PC-3 (cell line): ENCODE measurements at regions not wholly inside any gene's neighbourhood (a gene's known extent, or its start where the extent isn't known, plus 50 kb on each side); places are given as distances from the start of the nearest gene placed in this dataset.

Source experiments
- ATAC-seq: fragments of 200-7000 bp; cut with Tn5 transposase; 2 replicates; pipeline ENCODE4 v1.9.1; 2020; ENCODE audit warnings: mild to moderate bottlenecking, moderate library complexity
- BruUV-seq: library from RNA; stranded (reverse); fragments of 400-500 nt; replicated peaks from 2 replicates; lab custom pipeline; 2021; lab: Mats Ljungman, UMichigan
- CTCF ChIA-PET: fragments of 300-600 bp; sonication (Branson Sonifier 250); formaldehyde crosslinking; loops from one replicate; lab custom pipeline; 2022; ENCODE audit warnings: antibody characterized with exemption; lab: Charles Lee
- POLR2A ChIA-PET: fragments of 300-600 bp; sonication (Branson Sonifier 250); formaldehyde crosslinking; loops from one replicate; lab custom pipeline; 2022; ENCODE audit warnings: antibody characterized with exemption; ENCODE audit not compliant: unreplicated experiment; lab: Charles Lee
- DNase-seq: peaks from one replicate; pipeline ENCODE4 v3.0.0-alpha.2; 2015
- H2AFZ ChIP-seq: fragments of 300-600 bp; sonication (generic); 2 replicates; pipeline ENCODE4 v1.6.0; 2016; ENCODE audit warnings: antibody characterized with exemption, low read length
- H3F3A ChIP-seq: fragments of 300-600 bp; sonication (generic); one replicate; pipeline ENCODE4 v1.6.0; 2017; ENCODE audit warnings: antibody characterized with exemption, low read length, control low read depth, mild to moderate bottlenecking; ENCODE audit not compliant: unreplicated experiment
- H3K27ac ChIP-seq: fragments of 300-600 bp; sonication (generic); 2 replicates; pipeline ENCODE4 v1.5.1; 2016; ENCODE audit warnings: mild to moderate bottlenecking, low read length
- H3K27me3 ChIP-seq: fragments of 300-600 bp; sonication (generic); 2 replicates; pipeline ENCODE4 v1.6.1; 2016; ENCODE audit warnings: low read length, mixed read lengths
- H3K36me3 ChIP-seq: fragments of 300-600 bp; sonication (generic); 2 replicates; pipeline ENCODE4 v1.6.1; 2016; ENCODE audit warnings: low read depth, mixed run types, low read length, mixed read lengths
- H3K4me1 ChIP-seq: fragments of 300-600 bp; sonication (generic); 2 replicates; pipeline ENCODE4 v1.5.1; 2016; ENCODE audit warnings: low read length; ENCODE audit not compliant: insufficient read depth
- H3K4me2 ChIP-seq: fragments of 300-600 bp; sonication (generic); 2 replicates; pipeline ENCODE4 v1.6.0; 2016; ENCODE audit warnings: low read length
- H3K4me3 ChIP-seq: fragments of 300-600 bp; sonication (generic); 2 replicates; pipeline ENCODE4 v1.5.1; 2016; ENCODE audit warnings: mild to moderate bottlenecking, low read length, mixed read lengths
- H3K79me2 ChIP-seq: fragments of 300-600 bp; sonication (generic); 2 replicates; pipeline ENCODE4 v1.6.1; 2017; ENCODE audit warnings: low read length, mixed read lengths
- H3K9ac ChIP-seq: fragments of 300-600 bp; sonication (generic); 2 replicates; pipeline ENCODE4 v1.6.0; 2016; ENCODE audit warnings: mild to moderate bottlenecking, low read length
- H3K9me2 ChIP-seq: fragments of 300-600 bp; sonication (generic); replicated peaks from 2 replicates; pipeline ENCODE4 v1.6.1; 2016; ENCODE audit warnings: mixed run types, low read length, mixed read lengths
- H3K9me3 ChIP-seq: fragments of 300-600 bp; sonication (generic); 2 replicates; pipeline ENCODE4 v1.6.1; 2016; ENCODE audit warnings: low read length, mixed read lengths
- H4K20me1 ChIP-seq: fragments of 300-600 bp; sonication (generic); 2 replicates; pipeline ENCODE4 v1.6.1; 2016; ENCODE audit warnings: low read length, mixed read lengths
- CTCF ChIP-seq: fragments of 300-600 bp; sonication (generic); conservative IDR thresholded peaks from 2 replicates; pipeline ENCODE4 v1.5.1; 2017; ENCODE audit warnings: antibody characterized with exemption, low read depth, mild to moderate bottlenecking, low read length
- EZH2 ChIP-seq: fragments of 300-600 bp; sonication (generic); IDR thresholded peaks from one replicate; pipeline ENCODE4 v1.6.1; 2017; ENCODE audit warnings: antibody characterized with exemption, mild to moderate bottlenecking, low read length; ENCODE audit not compliant: unreplicated experiment
- EZH2phosphoT487 ChIP-seq: fragments of 300-600 bp; sonication (generic); IDR thresholded peaks from 2 replicates; pipeline ENCODE4 v1.6.1; 2018; ENCODE audit warnings: mild to moderate bottlenecking, antibody characterized with exemption, low read length, borderline replicate concordance
- intact Hi-C: fragments of 100-400 bp; cut with micrococcal nuclease; formaldehyde crosslinking; loops from 2 replicates; pipeline ENCODE4 v1.9.0; 2023

GRCh38 chr20:7378864-7379605 is 561.2 kb downstream of the HAO1 start:
- CTCF ChIA-PET = interaction anchor here (0.6 kb wide), 1 partner anchor 1198 kb away, joined by 3 read pairs; no protein-coding TSS in a partner anchor
- BruUV-seq = no TSS peak

GRCh38 chr20:7379621-7380220 is 560.5 kb downstream of the HAO1 start:
- Histone ChIP-seq H3K79me2 (no peaks in the 10 kb centered on the region), H4K20me1 (no peaks in the 10 kb centered on the region), H3K9me2 (no peaks in the 10 kb centered on the region), H3K4me1 (peaks cover 11% of the 10 kb centered on the region; the same call in 1 of the 2 replicates), H3K36me3 (no peaks in the 10 kb centered on the region), H3K9me3 (no peaks in the 10 kb centered on the region), H3K27me3 (no peaks in the 10 kb centered on the region), H3K4me2 (no peak overlapping the region), H3K9ac (no peak overlapping the region), H3F3A (no peaks in the 10 kb centered on the region), H3K27ac (no peak overlapping the region), H2AFZ (no peak overlapping the region), H3K4me3 (no peak overlapping the region)
- ChIA-PET POLR2A (no interaction called here), CTCF (interaction anchor here (0.6 kb wide), 1 partner anchor 1199 kb away, joined by 3 read pairs; no protein-coding TSS in a partner anchor)
- BruUV-seq = no TSS peak
- peak; percentile 69 for DNase-seq
- TF ChIP-seq CTCF (no peak), EZH2phosphoT487 (no peak), EZH2 (no peak)
- intact Hi-C loops = loop anchor here (2.0 to 10.0 kb wide), 3 partner anchors 267 to 1205 kb away; no protein-coding TSS in a partner anchor
- ATAC-seq = peak; percentile 18; the same call in 1 of the 2 replicates

More at GRCh38 chr20:7378864-7379605, 561.2 kb downstream of the HAO1 start:
- no peak overlapping the region for H3K4me3 ChIP-seq
- H3K9me3 ChIP-seq = no peaks in the 10 kb centered on the region
- no peaks in the 10 kb centered on the region for H3K36me3 ChIP-seq
- POLR2A ChIA-PET = no interaction called here
- H2AFZ ChIP-seq = no peak overlapping the region
- H3F3A ChIP-seq = no peaks in the 10 kb centered on the region
- H4K20me1 ChIP-seq = no peaks in the 10 kb centered on the region
- H3K79me2 ChIP-seq = no peaks in the 10 kb centered on the region
- H3K4me2 ChIP-seq = no peak overlapping the region
- DNase-seq = no peak
- TF ChIP-seq CTCF (no peak), EZH2 (no peak), EZH2phosphoT487 (no peak)
- H3K27me3 ChIP-seq = no peaks in the 10 kb centered on the region
- no peak for ATAC-seq
- no peak overlapping the region for H3K27ac ChIP-seq
- peaks cover 11% of the 10 kb centered on the region; the same call in 1 of the 2 replicates for H3K4me1 ChIP-seq
- intact Hi-C loops = loop anchor here (5.0 to 10.0 kb wide), 2 partner anchors 267 to 1204 kb away; no protein-coding TSS in a partner anchor
- no peaks in the 10 kb centered on the region for H3K9me2 ChIP-seq
- no peak overlapping the region for H3K9ac ChIP-seq
